Endodermal cell (in vitro differentiated cells): ENCODE measurements at regions not wholly inside any gene's neighbourhood (a gene's known extent, or its start where the extent isn't known, plus 50 kb on each side); places are given as distances from the start of the nearest gene placed in this dataset.

ENCODE experiments used
- DNase-seq: peaks from one replicate; pipeline ENCODE4 v3.0.0-alpha.2; 2017
- H3K27ac ChIP-seq: 2 replicates; pipeline ENCODE4 v1.5.1; 2013; ENCODE audit warnings: mild to moderate bottlenecking, low read depth, low read length, moderate library complexity
- H3K27me3 ChIP-seq: 2 replicates; pipeline ENCODE4 v1.6.1; 2013; ENCODE audit warnings: mild to moderate bottlenecking, low read length, moderate library complexity; ENCODE audit not compliant: insufficient read depth, control insufficient read depth, poor library complexity, severe bottlenecking
- H3K36me3 ChIP-seq: 2 replicates; pipeline ENCODE4 v1.7.0; 2013; ENCODE audit warnings: mild to moderate bottlenecking, low read length, moderate library complexity; ENCODE audit not compliant: control insufficient read depth, insufficient read depth
- H3K4me1 ChIP-seq: one replicate; pipeline ENCODE4 v1.7.0; 2013; ENCODE audit warnings: low read length; ENCODE audit not compliant: control insufficient read depth, insufficient read depth
- H3K4me3 ChIP-seq: 2 replicates; pipeline ENCODE4 v1.5.1; 2013; ENCODE audit warnings: mild to moderate bottlenecking, low read length, moderate library complexity
- H3K9ac ChIP-seq: 2 replicates; pipeline ENCODE4 v1.6.1; 2013; ENCODE audit warnings: mild to moderate bottlenecking, low read length, moderate library complexity; ENCODE audit not compliant: poor library complexity, severe bottlenecking; ENCODE audit errors: extremely low read depth
- H3K9me3 ChIP-seq: 2 replicates; pipeline ENCODE4 v1.6.1; 2013; ENCODE audit warnings: mild to moderate bottlenecking, low read length, moderate library complexity; ENCODE audit not compliant: control insufficient read depth
- H3K27ac Mint-ChIP-seq: 2 replicates; pipeline ENCODE4 v1.8.0; 2020; ENCODE audit warnings: mixed read lengths
- H3K27me3 Mint-ChIP-seq: 2 replicates; pipeline ENCODE4 v1.8.0; 2021; ENCODE audit warnings: mild to moderate bottlenecking, mixed read lengths; ENCODE audit not compliant: insufficient read depth
- H3K36me3 Mint-ChIP-seq: 2 replicates; pipeline ENCODE4 v1.8.0; 2020; ENCODE audit warnings: low read depth, mixed read lengths
- H3K4me1 Mint-ChIP-seq: 2 replicates; pipeline ENCODE4 v1.8.0; 2020; ENCODE audit warnings: mixed read lengths
- H3K4me3 Mint-ChIP-seq: 2 replicates; pipeline ENCODE4 v1.8.0; 2020; ENCODE audit warnings: mild to moderate bottlenecking, moderate library complexity, mixed read lengths
- H3K9me3 Mint-ChIP-seq: 2 replicates; pipeline ENCODE4 v1.8.0; 2020; ENCODE audit warnings: mild to moderate bottlenecking, mixed read lengths
- CTCF ChIP-seq: fragments of 200-600 bp; sonication (generic); conservative IDR thresholded peaks from 2 replicates; pipeline ENCODE4 v1.5.0; 2021; ENCODE audit warnings: antibody characterized with exemption, mild to moderate bottlenecking
- WGBS, 2 experiments: methylation state at CpG; one replicate each; pipeline versions ENCODE4 v1.1.5 to v1.1.7; 2013; ENCODE audit warnings: missing lambda C conversion rate in 2 of 2, mixed read lengths in 1 of 2; ENCODE audit not compliant: insufficient coverage in 1 of 2, insufficient read length in 1 of 2; 5-methylcytosine and 5-hydroxymethylcytosine counted together

GRCh38 chr2:6074089-6074643 is 382.0 kb downstream of the SOX11 start:
- H3K4me1 ChIP-seq: peaks cover 15% of the 10 kb centered on the region
- H3K27me3 ChIP-seq: no peaks in the 10 kb centered on the region
- H3K9me3 Mint-ChIP-seq: no peaks in the 10 kb centered on the region
- H3K36me3 ChIP-seq: no peaks in the 10 kb centered on the region
- peak overlapping the region; percentile 98 for H3K27ac ChIP-seq
- H3K4me1 Mint-ChIP-seq: peaks cover 37% of the 10 kb centered on the region
- no peak overlapping the region for H3K9ac ChIP-seq
- H3K9me3 ChIP-seq: no peaks in the 10 kb centered on the region
- no peak overlapping the region for H3K4me3 Mint-ChIP-seq
- no peak overlapping the region for H3K27ac Mint-ChIP-seq
- H3K36me3 Mint-ChIP-seq: no peaks in the 10 kb centered on the region
- H3K27me3 Mint-ChIP-seq: no peaks in the 10 kb centered on the region
- WGBS, 2 experiments: 65 to 76% methylated on average over 4 to 9 of the region's 9 CpGs
- H3K4me3 ChIP-seq: no peak overlapping the region
- DNase-seq: no peak
- TF ChIP-seq CTCF: no peak

DNA sequence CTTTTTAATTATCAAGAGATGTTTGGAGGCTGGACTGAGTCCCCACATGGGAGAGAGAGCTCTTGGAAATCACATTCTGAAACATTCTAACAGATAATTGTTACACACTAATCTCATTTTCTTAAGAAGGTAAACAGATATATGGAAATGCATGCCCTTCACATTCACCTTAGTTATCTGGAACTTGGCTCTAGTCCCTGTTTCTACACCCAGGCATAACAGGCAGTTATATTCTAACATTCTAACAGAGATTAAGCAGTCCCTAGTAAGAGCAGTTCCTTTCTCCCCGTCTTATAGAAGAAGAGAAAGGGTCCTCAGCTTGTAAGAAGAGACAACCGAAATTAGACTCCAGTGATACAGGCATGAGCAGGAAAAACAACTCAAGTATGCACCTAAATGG is 385.4 kb downstream of the SOX11 start:
- Histone ChIP-seq H3K4me3 (no peak overlapping the region), H3K36me3 (no peaks in the 10 kb centered on the region), H3K9ac (no peak overlapping the region), H3K27ac (no peak overlapping the region), H3K9me3 (no peaks in the 10 kb centered on the region), H3K4me1 (peaks cover 10% of the 10 kb centered on the region), H3K27me3 (no peaks in the 10 kb centered on the region)
- DNase-seq: no peak
- H3K4me3 Mint-ChIP-seq: no peak overlapping the region
- no peaks in the 10 kb centered on the region for H3K9me3 Mint-ChIP-seq
- peaks cover 44% of the 10 kb centered on the region for H3K4me1 Mint-ChIP-seq
- H3K36me3 Mint-ChIP-seq: no peaks in the 10 kb centered on the region
- H3K27ac Mint-ChIP-seq: no peak overlapping the region
- TF ChIP-seq CTCF: no peak
- 78 to 100% methylated on average over 1 to 2 of the region's 2 CpGs for WGBS, 2 experiments
- peaks cover 10% of the 10 kb centered on the region for H3K27me3 Mint-ChIP-seq

DNA sequence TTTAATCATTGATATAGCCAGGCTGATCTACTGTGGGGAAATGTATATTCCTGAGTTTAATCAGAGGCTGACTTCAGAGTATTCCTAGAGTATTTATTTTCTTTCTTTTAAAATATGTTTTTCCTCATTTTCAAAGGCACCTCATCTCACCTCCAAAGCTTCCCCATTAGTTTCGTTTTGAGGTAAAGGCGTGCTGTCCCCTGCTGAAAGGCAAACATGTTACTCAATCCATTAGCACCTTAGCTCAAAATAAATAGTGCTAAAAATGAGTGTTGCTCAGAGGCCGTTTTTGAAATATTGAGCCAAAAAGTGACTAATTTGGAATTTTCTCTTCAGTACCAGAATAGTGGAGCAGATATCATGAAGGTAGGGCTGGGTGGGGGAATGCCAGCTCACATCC is 386.2 kb downstream of the SOX11 start:
- 70 to 71% methylated on average over 3 of the region's 3 CpGs for WGBS, 2 experiments
- Histone ChIP-seq H3K36me3 (no peaks in the 10 kb centered on the region), H3K9ac (no peak overlapping the region), H3K4me1 (peaks cover 1% of the 10 kb centered on the region), H3K4me3 (no peak overlapping the region), H3K27me3 (no peaks in the 10 kb centered on the region), H3K9me3 (no peaks in the 10 kb centered on the region), H3K27ac (no peak overlapping the region)
- no peak overlapping the region for H3K4me3 Mint-ChIP-seq
- no peak for TF ChIP-seq CTCF
- H3K4me1 Mint-ChIP-seq: peaks cover 42% of the 10 kb centered on the region
- no peak overlapping the region for H3K27ac Mint-ChIP-seq
- H3K36me3 Mint-ChIP-seq: no peaks in the 10 kb centered on the region
- no peak for DNase-seq
- peaks cover 10% of the 10 kb centered on the region for H3K27me3 Mint-ChIP-seq
- no peaks in the 10 kb centered on the region for H3K9me3 Mint-ChIP-seq
